ENCODE measurements at regions not wholly inside any gene's neighbourhood (a gene's known extent, or its start where the extent isn't known, plus 50 kb on each side); places are given as distances from the start of the nearest gene placed in this dataset.

DNA sequence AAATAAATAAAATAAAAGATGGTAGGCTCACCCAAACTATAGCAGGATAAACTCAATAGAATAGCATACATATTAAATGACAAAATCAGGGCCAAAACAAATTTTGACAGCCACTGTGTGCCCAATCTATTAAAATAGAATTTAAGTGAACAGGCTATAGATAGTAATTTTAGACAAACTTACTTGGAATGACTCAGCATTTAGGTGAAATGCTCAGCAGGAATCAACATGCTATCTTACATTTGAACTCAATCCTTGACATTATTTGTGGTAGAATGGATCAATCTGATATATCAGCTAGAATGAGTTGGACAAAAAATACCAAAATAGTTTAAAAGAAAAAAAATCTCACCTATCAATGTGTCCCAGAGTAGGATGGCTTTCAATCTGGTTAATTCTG, 578.6 kb downstream of the RFPL4B start:
- no peak overlapping the region for H3K27ac ChIP-seq (replicated peaks)
- TF ChIP-seq CTCF (IDR thresholded peaks at IDR 0.05; ENCODE audit: borderline replicate concordance): no peak
- peaks cover 33% of the 10 kb centered on the region for H3K9me3 ChIP-seq (replicated peaks)
- no peak overlapping the region for H3K4me3 ChIP-seq
- no peaks in the 10 kb centered on the region for H3K36me3 ChIP-seq
- no peaks in the 10 kb centered on the region for H3K27me3 ChIP-seq (ENCODE audit: low read depth)
- no peaks in the 10 kb centered on the region for H3K4me1 ChIP-seq
- no peak for DNase-seq
- intact Hi-C loops (cut with micrococcal nuclease): no loop called here

- Histone ChIP-seq H3K4me1 (peaks cover 5% of the 10 kb centered on the region), H3K27ac (replicated peaks) (no peak overlapping the region), H3K9me3 (replicated peaks) (peaks cover 15% of the 10 kb centered on the region), H3K36me3 (no peaks in the 10 kb centered on the region), H3K27me3 (ENCODE audit: low read depth) (no peaks in the 10 kb centered on the region), H3K4me3 (no peak overlapping the region)
- intact Hi-C loops (cut with micrococcal nuclease): no loop called here
- DNase-seq: no peak
- TF ChIP-seq CTCF (IDR thresholded peaks at IDR 0.05; ENCODE audit: borderline replicate concordance): no peak
Observed at GRCh38 chr6:112927641-112928320, 580.7 kb downstream of the RFPL4B start.

DNA sequence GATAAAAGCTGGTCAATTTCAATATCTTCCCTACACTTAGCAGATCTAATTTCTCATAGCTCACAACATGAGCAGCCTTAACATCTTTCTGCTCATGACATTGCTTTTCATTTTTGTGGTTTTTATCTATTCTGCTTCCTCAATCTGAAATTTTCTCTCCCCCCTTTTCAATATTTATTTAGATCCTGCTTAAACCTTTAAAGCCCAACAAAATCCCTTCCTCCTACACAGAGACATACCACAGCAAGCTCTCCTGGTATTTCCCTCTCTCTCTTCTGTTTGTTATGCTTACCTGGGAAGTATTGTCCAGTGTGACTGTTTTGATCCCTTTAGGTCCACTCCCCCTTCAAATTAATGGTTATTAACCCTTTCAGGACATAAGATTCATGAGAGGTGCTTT, 582.5 kb downstream of the RFPL4B start:
- no peaks in the 10 kb centered on the region for H3K36me3 ChIP-seq
- no peaks in the 10 kb centered on the region for H3K27me3 ChIP-seq (ENCODE audit: low read depth)
- H3K27ac ChIP-seq (replicated peaks): no peak overlapping the region
- no peak overlapping the region for H3K4me3 ChIP-seq
- no peak for DNase-seq
- no peaks in the 10 kb centered on the region for H3K9me3 ChIP-seq (replicated peaks)
- intact Hi-C loops (cut with micrococcal nuclease): no loop called here
- peaks cover 5% of the 10 kb centered on the region for H3K4me1 ChIP-seq
- TF ChIP-seq CTCF (IDR thresholded peaks at IDR 0.05; ENCODE audit: borderline replicate concordance): no peak

DNA sequence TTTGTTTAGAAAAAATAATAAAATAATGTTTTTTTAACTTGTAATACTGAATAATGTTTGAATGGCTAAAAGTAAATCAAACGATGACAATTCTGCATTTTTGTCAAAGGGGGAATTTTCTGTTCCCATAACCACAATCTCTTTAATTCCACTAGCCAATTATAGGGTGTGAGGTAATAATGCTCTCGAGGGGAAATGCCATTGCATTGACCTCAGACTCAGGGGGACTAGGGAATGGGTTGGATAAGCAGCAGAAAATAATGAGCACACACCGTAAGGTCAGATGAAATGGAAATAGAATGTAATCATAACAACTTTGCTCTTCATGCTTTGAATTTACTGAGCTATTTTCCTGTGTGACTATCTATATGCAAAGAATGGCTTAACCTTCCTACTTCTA, 584.7 kb downstream of the RFPL4B start:
- Histone ChIP-seq H3K4me3 (no peak overlapping the region), H3K4me1 (peaks cover 5% of the 10 kb centered on the region), H3K36me3 (no peaks in the 10 kb centered on the region), H3K27ac (replicated peaks) (no peak overlapping the region), H3K27me3 (ENCODE audit: low read depth) (no peaks in the 10 kb centered on the region), H3K9me3 (replicated peaks) (no peaks in the 10 kb centered on the region)
- no peak for DNase-seq
- TF ChIP-seq CTCF (IDR thresholded peaks at IDR 0.05; ENCODE audit: borderline replicate concordance): no peak
- intact Hi-C loops (cut with micrococcal nuclease): no loop called here

DNA sequence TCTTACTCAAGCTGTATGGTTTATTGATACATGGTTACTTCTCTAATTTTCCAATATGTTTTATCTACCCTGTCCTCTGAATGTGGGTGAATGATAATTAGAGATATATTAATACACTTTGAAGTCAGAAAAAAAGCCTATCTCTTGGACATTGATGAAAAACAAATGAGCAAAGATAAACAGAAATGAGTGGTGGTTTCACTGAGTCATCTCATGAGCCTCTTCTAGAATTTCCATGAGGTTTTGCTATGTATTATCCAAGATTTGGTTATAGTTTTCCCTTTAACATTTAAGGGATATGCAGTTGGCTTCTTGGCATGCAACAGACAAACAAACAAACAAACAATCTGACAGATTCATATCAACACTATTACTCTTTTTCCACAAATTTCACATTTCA, 586.8 kb downstream of the RFPL4B start:
- Histone ChIP-seq H3K36me3 (no peaks in the 10 kb centered on the region), H3K27me3 (ENCODE audit: low read depth) (no peaks in the 10 kb centered on the region), H3K9me3 (replicated peaks) (no peaks in the 10 kb centered on the region), H3K4me1 (peaks cover 5% of the 10 kb centered on the region), H3K27ac (replicated peaks) (no peak overlapping the region), H3K4me3 (no peak overlapping the region)
- no peak for TF ChIP-seq CTCF (IDR thresholded peaks at IDR 0.05; ENCODE audit: borderline replicate concordance)
- intact Hi-C loops (cut with micrococcal nuclease): no loop called here
- no peak for DNase-seq

Data from left ventricle myocardium inferior (tissue), 1 donor.